Esophagus squamous epithelium (tissue), 5 donors: ENCODE measurements at regions not wholly inside any gene's neighbourhood (a gene's known extent, or its start where the extent isn't known, plus 50 kb on each side); places are given as distances from the start of the nearest gene placed in this dataset.
"Not testable (repeated sequence)": the region's sequence is repeated elsewhere in the genome, so short reads cannot be mapped to it uniquely, and the experiment has no call there.

Source experiments
- DNase-seq: peaks from one replicate; lab custom pipeline; 2025; lab: John Stamatoyannopoulos, UW
- H3K27ac ChIP-seq, 4 donors: fragments of 200-600 bp; sonication (generic); one replicate each; pipeline ENCODE4 v1.5.1; 2016 to 2019; ENCODE audit warnings: mild to moderate bottlenecking in 1 of 4
- H3K27me3 ChIP-seq, 4 donors: fragments of 200-600 bp; sonication (generic); 1 replicate in 3 of 4; 2 replicates in 1 of 4; pipeline versions ENCODE4 v1.5.1 to v1.6.0; 2017 to 2021; ENCODE audit warnings: antibody characterized with exemption in 1 of 4
- H3K36me3 ChIP-seq, 3 donors: fragments of 200-600 bp; sonication (generic); one replicate each; pipeline ENCODE4 v1.5.1; 2016 to 2019
- H3K4me1 ChIP-seq, 3 donors: fragments of 200-600 bp; sonication (generic); one replicate each; pipeline ENCODE4 v1.5.1; 2017 to 2019
- H3K4me3 ChIP-seq, 4 donors: fragments of 200-600 bp; sonication (generic); 1 replicate in 3 of 4; 2 replicates in 1 of 4; pipeline ENCODE4 v1.5.1; 2016 to 2019; ENCODE audit warnings: mild to moderate bottlenecking in 2 of 4, moderate library complexity in 1 of 4
- H3K9me3 ChIP-seq, 3 donors: fragments of 200-600 bp; sonication (generic); one replicate each; pipeline ENCODE4 v1.5.1; 2016 to 2019
- CTCF ChIP-seq, 6 experiments: fragments of 450-650 bp in 4 of 6; fragments of 200-600 bp in 2 of 6; sonication (generic) in 2 of 6; IDR thresholded peaks; one replicate each; pipeline ENCODE4 v1.5.1; 2016 to 2019; ENCODE audit warnings: antibody characterized with exemption in 6 of 6, mild to moderate bottlenecking in 4 of 6, moderate library complexity in 4 of 6
- POLR2A ChIP-seq, 4 donors: fragments of 450-650 bp; IDR thresholded peaks; one replicate each; pipeline ENCODE4 v1.6.1; 2017; ENCODE audit warnings: antibody characterized with exemption in 4 of 4, mild to moderate bottlenecking in 4 of 4, moderate library complexity in 3 of 4
- WGBS, 2 donors: methylation state at CpG; one replicate each; pipeline ENCODE4 v1.1.5; 2018; 5-methylcytosine and 5-hydroxymethylcytosine counted together
- intact Hi-C: fragments of 100-400 bp; cut with DNase I; formaldehyde crosslinking; loops from one replicate; pipeline ENCODE4 v1.15.0; 2022
- small RNA-seq, 4 donors: library from RNA; depleted of rRNA; stranded (forward); fragments of <200 nt; gene quantifications; one replicate each; pipeline ENCODE3, GENCODE V24; 2016
- donor health status: DM: yes; HTN: yes; CAD: no.

- peaks cover 0 to 5% (median 0%) of the 10 kb centered on the region in 3 donors for H3K4me1 ChIP-seq
- no peak for TF ChIP-seq POLR2A (IDR thresholded peaks at IDR 0.05)
- H3K27me3 ChIP-seq: no peaks in the 10 kb centered on the region
- no peaks in the 10 kb centered on the region for H3K9me3 ChIP-seq
- no peak overlapping the region for H3K4me3 ChIP-seq
- intact Hi-C loops: no loop called here
- WGBS, 2 donors: 76 to 84% methylated on average over 1 of the region's 1 CpG
- H3K36me3 ChIP-seq: no peaks in the 10 kb centered on the region
- H3K27ac ChIP-seq: no peak overlapping the region
- no peak for DNase-seq
Observed at GRCh38 chr4:101414496-101414895, 67.2 kb upstream of the PPP3CA start.

GRCh38 chr4:101411926-101412325, 64.6 kb upstream of the PPP3CA start:
- intact Hi-C loops: no loop called here
- no peaks in the 10 kb centered on the region for H3K27me3 ChIP-seq
- H3K9me3 ChIP-seq: no peaks in the 10 kb centered on the region
- DNase-seq: no peak
- H3K27ac ChIP-seq: no peak overlapping the region
- WGBS, 2 donors: 53 to 57% methylated on average over 2 of the region's 2 CpGs
- H3K36me3 ChIP-seq: no peaks in the 10 kb centered on the region
- H3K4me1 ChIP-seq: no peaks in the 10 kb centered on the region
- TF ChIP-seq CTCF (IDR thresholded peaks at IDR 0.05) (no peak), POLR2A (IDR thresholded peaks at IDR 0.05) (no peak)
- no peak overlapping the region for H3K4me3 ChIP-seq

GRCh38 chr4:101411281-101411910, 64.1 kb upstream of the PPP3CA start:
- H3K27ac ChIP-seq, intact Hi-C loops, H3K4me1 ChIP-seq: not testable (repeated sequence)

GRCh38 chr4:101400096-101400495, 52.8 kb upstream of the PPP3CA start:
- no peak overlapping the region for H3K4me3 ChIP-seq
- H3K36me3 ChIP-seq: no peaks in the 10 kb centered on the region
- intact Hi-C loops: no loop called here
- no peaks in the 10 kb centered on the region for H3K27me3 ChIP-seq
- no peak for DNase-seq
- H3K4me1 ChIP-seq: no peaks in the 10 kb centered on the region
- no peak overlapping the region for H3K27ac ChIP-seq
- no peak for TF ChIP-seq CTCF (IDR thresholded peaks at IDR 0.05)
- TF ChIP-seq POLR2A (IDR thresholded peaks at IDR 0.05): no peak
- WGBS, 2 donors: 72 to 73% methylated on average over 3 of the region's 3 CpGs
- no peaks in the 10 kb centered on the region for H3K9me3 ChIP-seq

More at GRCh38 chr4:101411281-101411910, 64.1 kb upstream of the PPP3CA start:
- not testable (repeated sequence) for H3K27me3 ChIP-seq, H3K4me3 ChIP-seq, DNase-seq, H3K36me3 ChIP-seq, H3K9me3 ChIP-seq
- WGBS, 2 donors: 93 to 99% methylated on average over 11 of the region's 24 CpGs

GRCh38 chr4:101398807-101399206, 51.5 kb upstream of the PPP3CA start:
- TF ChIP-seq POLR2A (IDR thresholded peaks at IDR 0.05) (no peak), CTCF (IDR thresholded peaks at IDR 0.05) (no peak)
- Histone ChIP-seq H3K27ac (no peak overlapping the region), H3K4me1 (no peaks in the 10 kb centered on the region), H3K36me3 (no peaks in the 10 kb centered on the region), H3K4me3 (no peak overlapping the region), H3K27me3 (no peaks in the 10 kb centered on the region), H3K9me3 (no peaks in the 10 kb centered on the region)
- intact Hi-C loops: no loop called here
- DNase-seq: no peak
- 82 to 88% methylated on average over 4 of the region's 4 CpGs for WGBS, 2 donors

Small RNA genes lying in the stretch of these regions (small RNA-seq; reads per million reads assigned to genes)
- gene RNU6-462P: 0 reads per million in 4 donors
